Kidney epithelial cell (primary cell): ENCODE measurements at regions not wholly inside any gene's neighbourhood (a gene's known extent, or its start where the extent isn't known, plus 50 kb on each side); places are given as distances from the start of the nearest gene placed in this dataset.

Experiments used
- DNase-seq: peaks from one replicate; pipeline ENCODE4 v3.0.0-alpha.2; 2010; ENCODE audit warnings: low read depth
- H3K27me3 ChIP-seq: 2 replicates; pipeline ENCODE4 v1.6.0; 2011; ENCODE audit warnings: low read length; ENCODE audit not compliant: control insufficient read depth, insufficient read depth
- H3K36me3 ChIP-seq: 2 replicates; pipeline ENCODE4 v1.5.1; 2011; ENCODE audit warnings: low read length; ENCODE audit not compliant: control insufficient read depth, insufficient read depth
- H3K4me3 ChIP-seq: 2 replicates; pipeline ENCODE4 v1.5.1; 2011; ENCODE audit warnings: low read depth, mild to moderate bottlenecking, control low read depth, low read length
- CTCF ChIP-seq: IDR thresholded peaks from 2 replicates; pipeline ENCODE4 v1.5.1; 2011; ENCODE audit warnings: mild to moderate bottlenecking, moderate library complexity, low read length, control low read depth, inconsistent platforms; ENCODE audit not compliant: insufficient read depth, poor library complexity, severe bottlenecking

- H3K4me3 ChIP-seq, result no peak overlapping the region
- TF ChIP-seq CTCF, result no peak
- no peaks in the 10 kb centered on the region for H3K36me3 ChIP-seq
- H3K27me3 ChIP-seq, result no peaks in the 10 kb centered on the region
- no peak for DNase-seq
Measured at GRCh38 chr12:34394211-34395055, 372.1 kb downstream of the ALG10 start.

GRCh38 chr12:34395056-34396005, 373.0 kb downstream of the ALG10 start:
- H3K4me3 ChIP-seq, result no peak overlapping the region
- TF ChIP-seq CTCF, result no peak
- H3K36me3 ChIP-seq, result no peaks in the 10 kb centered on the region
- DNase-seq, result no peak
- H3K27me3 ChIP-seq, result no peaks in the 10 kb centered on the region

GRCh38 chr12:34396006-34396860, 373.9 kb downstream of the ALG10 start:
- TF ChIP-seq CTCF, result no peak

GRCh38 chr12:34396861-34397590, 374.7 kb downstream of the ALG10 start:
- H3K27me3 ChIP-seq, result no peaks in the 10 kb centered on the region
- no peak for TF ChIP-seq CTCF
- H3K36me3 ChIP-seq, result no peaks in the 10 kb centered on the region
- DNase-seq, result no peak
- no peak overlapping the region for H3K4me3 ChIP-seq

More at GRCh38 chr12:34396006-34396860, 373.9 kb downstream of the ALG10 start:
- Histone ChIP-seq H3K4me3 (no peak overlapping the region), H3K36me3 (no peaks in the 10 kb centered on the region), H3K27me3 (no peaks in the 10 kb centered on the region)
- DNase-seq, result no peak

GRCh38 chr12:34397591-34398365, 375.5 kb downstream of the ALG10 start:
- Histone ChIP-seq H3K4me3 (no peak overlapping the region), H3K36me3 (no peaks in the 10 kb centered on the region), H3K27me3 (no peaks in the 10 kb centered on the region)
- no peak for TF ChIP-seq CTCF
- DNase-seq, result no peak
